Activated CD4-positive, alpha-beta T cell treated with anti-CD3 and anti-CD28 coated beads, Interleukin-2, Interleukin-6, amounts not matched to agents 100 ng/mL and 50 ng/mL, durations not matched to agents 16 hours and 8 hours (primary cell): ENCODE measurements at regions not wholly inside any gene's neighbourhood (a gene's known extent, or its start where the extent isn't known, plus 50 kb on each side); places are given as distances from the start of the nearest gene placed in this dataset.
A peak's percentile ranks its signal among the peaks of the same experiment; 100 is the strongest.

Experiments
- DNase-seq: peaks from one replicate; pipeline ENCODE4 v3.0.0-alpha.2; 2020

- DNase-seq, result no peak
Observed at GRCh38 chr2:136234261-136234660, 116.3 kb upstream of the CXCR4 start.

DNA sequence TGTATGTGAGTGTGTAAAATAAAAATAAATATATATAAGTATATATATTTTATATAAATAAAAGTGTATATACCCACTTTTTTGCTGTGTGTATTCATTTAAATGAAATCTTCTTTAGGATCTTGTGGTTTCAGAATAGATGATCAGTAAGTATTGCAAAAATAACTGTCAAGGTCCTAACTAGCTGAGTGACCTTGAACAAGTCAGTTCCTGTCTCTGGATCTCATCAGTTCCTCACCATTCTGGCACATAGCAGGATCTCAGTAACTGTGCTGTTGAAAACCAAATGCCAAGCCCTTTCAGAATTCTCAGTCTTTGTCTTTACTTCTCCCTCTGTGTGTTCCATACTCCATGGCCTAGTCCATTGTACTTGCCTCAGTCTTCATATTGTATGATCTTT lies 115.3 kb upstream of the CXCR4 start:
- no peak for DNase-seq

DNA sequence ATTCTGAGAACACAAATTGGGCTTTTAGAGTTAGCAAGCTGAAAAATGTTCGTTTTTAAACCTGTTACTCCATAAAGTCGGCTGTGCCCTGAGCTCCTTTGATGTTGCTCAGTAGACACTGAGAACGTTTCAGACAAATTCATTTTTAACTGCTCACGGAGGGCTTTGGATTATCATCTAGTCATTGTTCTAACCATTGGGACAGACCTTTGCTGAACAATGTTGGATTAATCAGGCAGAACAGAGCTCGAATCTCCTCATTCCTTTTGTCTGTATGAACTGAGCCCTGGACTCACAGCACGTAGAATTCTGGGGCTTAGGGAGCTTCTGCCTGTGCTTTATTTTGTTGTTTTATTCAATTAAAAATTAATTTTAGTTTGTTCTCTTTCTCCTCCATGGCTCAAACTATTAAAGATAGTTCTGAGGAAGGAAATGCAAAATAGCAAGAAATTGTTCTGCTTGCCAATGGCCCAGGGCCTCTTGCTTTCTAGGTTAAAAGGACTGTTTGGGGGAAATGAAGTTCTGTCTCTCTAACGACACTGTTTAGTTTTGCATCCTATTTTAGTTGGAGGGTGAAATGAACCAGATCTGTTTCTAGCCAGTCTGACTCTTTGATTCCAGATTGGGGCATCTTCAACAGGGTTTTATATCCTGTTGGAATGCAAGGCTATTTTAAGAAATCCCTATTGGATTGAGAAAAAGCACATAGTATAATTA lies 114.7 kb upstream of the CXCR4 start:
- DNase-seq, result no peak

- DNase-seq, result no peak
Observed at GRCh38 chr2:136230464-136230863, 112.5 kb upstream of the CXCR4 start.

GRCh38 chr2:136226903-136227302 lies 109.0 kb upstream of the CXCR4 start:
- no peak for DNase-seq

GRCh38 chr2:136225950-136226835 lies 108.2 kb upstream of the CXCR4 start:
- no peak for DNase-seq

DNA sequence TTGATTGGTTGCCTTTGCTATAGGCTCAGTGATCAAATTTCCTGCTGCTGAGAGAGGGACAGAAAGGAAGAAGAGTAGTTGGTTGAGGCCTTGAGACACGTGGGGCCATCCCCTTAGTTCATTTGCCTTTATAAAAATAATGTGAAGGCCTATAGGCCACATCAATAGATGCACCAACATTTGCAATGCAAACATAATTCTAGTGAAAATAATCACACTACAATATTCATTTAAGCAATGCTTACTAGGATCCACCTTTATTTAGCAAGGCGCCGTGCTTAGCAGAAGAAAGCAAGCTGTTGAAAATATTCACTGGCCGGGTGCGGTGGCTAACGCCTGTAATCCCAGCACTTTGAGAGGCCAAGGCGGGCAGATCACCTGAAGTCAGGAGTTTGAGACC lies 105.3 kb upstream of the CXCR4 start:
- no peak for DNase-seq

DNA sequence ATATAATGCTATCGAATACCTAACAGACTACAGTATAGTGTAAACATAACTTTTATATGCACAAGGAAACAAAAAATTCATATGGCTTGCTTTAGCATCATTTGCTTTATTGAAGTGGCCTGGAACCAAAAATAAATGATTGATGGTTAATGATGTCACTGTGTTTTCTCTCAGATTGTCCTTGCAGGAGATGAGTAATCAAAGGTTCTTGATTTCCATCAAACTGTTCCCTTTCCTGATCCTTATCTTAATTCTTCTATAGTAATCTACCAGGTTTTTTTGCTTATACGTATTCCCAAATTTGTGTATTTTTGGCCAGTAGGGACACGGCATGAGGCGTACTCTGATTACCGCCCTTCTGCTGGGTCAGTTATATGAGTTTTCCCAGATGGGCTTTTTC lies 104.9 kb upstream of the CXCR4 start:
- DNase-seq, result no peak

DNA sequence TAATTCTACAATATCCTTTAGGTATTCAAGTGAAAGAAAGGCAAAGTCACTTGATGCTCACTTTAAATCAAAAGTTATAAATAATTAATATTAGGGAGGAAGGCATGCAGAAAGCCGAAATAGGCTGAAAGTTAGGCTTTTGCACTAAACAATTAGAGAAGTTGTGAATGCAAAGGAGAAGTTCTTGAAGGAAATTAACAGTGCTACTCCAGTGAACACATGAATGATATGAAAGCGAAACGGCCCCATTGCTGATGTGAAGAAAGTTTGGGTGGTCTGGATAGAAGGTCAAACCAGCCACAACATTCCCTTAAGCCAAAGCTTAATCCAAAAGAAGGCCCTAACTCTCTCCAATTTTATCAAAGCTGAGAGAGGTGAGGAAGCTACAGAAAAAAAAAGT lies 103.1 kb upstream of the CXCR4 start:
- DNase-seq, result no peak

GRCh38 chr2:136219963-136220362 lies 102.0 kb upstream of the CXCR4 start:
- DNase-seq, result no peak

DNA sequence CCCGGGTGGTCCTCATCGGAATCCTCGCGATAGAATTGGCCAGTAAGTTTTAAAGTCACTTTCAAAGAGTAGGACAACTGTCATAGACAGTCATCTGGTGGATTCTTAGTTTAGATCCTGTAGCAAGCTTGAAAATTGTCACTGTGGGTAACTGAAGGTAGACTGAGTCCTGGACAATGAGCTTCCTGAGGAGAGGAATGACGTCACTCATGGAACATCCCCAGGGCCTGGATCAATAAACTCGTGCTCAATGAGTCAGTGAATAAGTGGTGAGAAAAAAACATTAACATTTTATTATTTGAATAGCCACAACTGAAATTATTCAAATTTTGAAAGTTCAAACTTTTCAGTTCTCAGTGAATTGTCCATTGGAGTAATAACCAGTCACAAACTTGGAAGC lies 101.4 kb upstream of the CXCR4 start:
- DNase-seq, result no peak

DNA sequence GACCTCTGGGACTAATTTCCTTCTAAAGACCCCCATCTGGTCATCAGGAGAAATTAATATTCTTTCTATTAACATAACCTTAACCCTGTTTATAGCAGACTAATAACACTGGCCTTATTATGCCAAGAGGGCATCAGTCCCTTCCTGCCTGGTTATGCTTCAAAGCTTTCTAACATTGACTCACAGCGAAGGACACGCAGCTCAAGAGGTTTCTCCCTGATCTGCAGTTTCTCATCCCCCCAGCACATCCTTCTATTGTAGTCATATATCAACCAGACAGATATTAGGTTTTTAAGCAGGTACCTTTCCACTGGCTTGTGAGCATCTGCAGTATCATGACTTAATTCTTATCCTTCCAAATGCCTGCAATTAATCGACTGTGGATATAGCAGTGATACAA lies 100.0 kb upstream of the CXCR4 start:
- DNase-seq, result no peak

DNA sequence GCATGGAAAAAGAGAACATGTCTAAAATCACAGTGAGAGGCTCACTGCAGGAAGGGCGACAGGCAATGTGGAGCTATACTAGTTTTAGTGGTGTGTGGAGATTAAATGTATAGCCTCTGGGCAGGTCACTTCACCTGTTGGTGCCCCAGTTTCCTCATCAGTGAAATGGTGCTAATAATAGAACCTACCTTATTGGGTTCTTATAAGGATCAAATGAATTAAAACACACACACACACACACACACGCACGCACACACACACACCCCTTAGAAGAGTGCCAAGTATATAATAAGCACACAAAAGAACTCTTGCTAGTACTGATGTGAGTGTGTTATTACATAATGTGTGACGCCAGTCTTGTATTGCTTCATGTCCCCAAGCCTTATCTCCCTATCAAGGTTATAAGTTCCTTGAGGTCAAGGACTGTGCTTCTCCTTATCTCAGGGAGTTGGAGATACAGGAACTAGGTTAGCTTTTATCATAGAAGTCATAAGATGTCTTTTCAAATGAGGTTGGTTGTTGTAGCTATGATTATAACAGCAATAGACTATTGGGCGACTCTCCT lies 98.0 kb upstream of the CXCR4 start:
- DNase-seq, result no peak

DNA sequence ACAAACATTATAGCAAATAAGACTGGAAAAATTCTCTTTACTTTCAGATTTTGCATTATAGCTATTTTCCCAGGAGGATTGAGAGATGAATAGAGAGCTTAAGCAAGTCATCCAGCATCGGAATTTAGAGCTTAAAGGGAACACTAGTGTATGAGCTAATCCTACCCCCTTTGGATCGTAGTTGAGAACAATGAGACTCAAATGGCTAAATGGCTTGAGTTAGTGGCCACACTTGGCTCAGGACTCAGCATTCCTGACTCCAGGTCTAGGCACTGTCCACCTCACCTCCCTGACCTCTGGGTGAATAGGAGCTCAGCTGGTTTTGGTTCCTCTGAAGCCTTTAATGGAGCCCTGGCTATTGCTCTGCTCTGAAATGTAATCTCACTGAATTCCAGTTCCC lies 97.5 kb upstream of the CXCR4 start:
- DNase-seq, result no peak

DNA sequence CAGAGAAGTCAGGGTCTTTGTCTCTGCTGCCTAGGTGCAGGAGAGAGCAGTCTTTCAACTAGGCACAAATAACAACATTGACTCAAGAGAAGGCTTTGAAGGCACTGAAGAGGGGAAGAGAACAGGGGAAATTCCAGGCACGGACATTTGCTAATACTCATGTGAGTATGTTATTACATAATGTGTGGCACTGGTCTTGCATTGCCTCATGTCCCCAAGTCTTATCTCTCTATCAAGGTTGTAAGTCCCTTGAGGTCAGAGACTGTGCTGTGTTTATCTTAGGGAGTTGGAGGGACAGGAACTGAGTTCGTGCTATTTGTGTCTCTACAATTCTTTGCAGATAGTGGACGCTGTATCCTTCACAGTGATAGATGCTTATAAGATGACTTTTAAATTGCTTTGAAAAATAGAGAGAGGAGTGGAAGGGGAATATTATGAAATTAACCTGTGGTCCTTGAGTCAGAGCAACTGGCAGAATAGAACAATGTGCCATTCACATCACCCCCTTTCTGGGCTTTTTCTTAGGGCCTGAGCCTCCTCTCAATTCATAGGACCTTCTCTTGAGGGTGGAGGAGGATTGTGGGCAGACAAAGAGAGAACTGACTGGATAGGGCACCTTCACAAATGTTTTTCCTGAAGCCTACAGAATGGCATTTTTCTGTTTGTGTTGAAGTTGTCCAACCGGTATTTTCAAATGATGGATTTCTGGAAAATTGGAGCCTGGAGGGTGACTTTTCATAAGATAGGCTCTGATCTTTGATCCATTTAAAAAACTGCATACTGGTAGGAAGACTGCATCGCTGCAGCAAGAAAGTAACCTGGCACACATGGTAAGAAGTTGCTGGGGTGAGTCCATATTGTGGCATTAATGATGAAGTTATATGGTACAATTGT lies 96.6 kb upstream of the CXCR4 start:
- DNase-seq, result no peak

DNA sequence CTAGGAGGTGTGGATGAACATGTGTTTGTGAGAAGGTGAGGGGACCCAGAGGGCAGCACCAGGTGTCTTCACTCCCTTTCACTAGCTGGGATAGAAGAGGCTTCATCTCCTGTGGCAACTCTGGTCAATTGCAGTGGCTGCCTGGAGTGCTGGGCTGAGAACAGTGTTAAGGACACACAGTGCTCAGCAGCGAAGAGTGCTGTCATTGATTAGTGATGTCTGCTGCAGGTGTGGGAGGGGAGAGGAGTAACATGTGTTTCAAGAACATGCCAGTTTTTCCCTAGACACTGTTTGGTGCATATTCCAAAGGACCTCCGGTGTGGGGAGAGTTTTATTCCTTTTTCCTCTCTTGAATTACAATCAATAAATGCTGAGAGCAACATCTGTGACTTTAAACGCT lies 95.9 kb upstream of the CXCR4 start:
- DNase-seq, result no peak

DNA sequence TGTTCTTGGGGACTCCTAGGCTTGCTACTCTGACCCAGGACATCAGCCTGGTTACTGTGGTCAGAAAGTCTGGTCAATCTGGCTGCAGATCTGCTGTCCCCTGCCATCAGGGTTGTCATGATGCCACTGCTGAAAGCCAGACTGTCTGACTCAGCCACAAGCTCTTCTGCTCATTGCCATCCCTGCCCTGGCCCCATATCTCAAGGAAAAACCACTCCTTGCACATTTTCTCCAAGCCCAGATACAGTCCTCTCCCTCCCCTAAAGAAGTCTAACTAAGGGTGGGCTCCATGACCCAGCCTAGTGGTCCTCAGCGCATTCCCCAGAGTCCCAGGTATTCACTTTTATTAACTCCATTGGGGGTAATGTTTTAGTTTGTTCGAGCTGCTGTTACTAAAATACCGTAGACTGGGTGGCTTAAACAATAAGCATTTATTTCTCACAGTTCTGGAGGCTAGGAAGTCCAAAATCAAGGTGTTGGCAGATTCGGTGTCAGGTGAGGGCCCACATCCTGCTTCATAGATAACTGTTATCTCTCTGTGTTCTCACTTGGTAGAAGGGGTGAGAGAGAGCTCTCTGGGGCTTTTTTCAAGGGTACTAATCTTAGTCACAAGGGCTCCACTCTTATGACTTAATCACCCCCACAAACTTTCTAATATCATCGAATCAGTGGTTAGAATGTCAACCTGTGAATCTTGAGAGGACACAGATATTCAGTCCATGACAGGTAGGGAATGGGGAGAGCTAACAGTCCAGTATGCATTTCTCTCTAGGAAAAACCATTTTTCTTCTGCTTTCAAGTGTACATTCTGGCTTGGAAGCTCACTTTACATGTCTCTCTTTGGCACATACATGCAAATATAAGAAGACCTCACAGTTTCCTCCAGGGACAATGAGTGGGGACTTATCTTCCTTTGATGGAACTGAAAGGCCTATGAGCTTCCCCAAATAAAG lies 94.8 kb upstream of the CXCR4 start:
- peak; percentile 34 for DNase-seq

- no peak for DNase-seq
Observed at GRCh38 chr2:136211701-136212100, 93.8 kb upstream of the CXCR4 start.

DNA sequence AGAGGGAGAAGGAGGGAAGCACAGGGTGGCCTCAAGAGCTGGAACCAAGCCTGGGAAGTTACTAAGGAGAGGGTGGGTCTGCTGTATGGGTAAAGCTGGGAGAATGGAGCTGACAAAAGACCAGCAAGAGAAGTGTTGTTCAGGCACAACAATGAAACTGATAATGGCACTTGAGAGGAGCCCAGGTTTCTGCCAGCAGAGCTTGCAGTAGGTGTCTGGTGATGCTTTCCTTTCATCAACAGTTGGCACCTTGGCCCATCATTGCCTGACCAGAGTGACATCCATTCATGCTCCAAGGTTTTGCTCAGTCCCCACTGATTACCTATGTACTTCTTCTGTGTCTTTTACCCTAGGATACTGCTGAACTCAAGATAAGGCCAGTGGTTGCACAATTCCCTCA lies 92.9 kb upstream of the CXCR4 start:
- DNase-seq, result no peak

DNA sequence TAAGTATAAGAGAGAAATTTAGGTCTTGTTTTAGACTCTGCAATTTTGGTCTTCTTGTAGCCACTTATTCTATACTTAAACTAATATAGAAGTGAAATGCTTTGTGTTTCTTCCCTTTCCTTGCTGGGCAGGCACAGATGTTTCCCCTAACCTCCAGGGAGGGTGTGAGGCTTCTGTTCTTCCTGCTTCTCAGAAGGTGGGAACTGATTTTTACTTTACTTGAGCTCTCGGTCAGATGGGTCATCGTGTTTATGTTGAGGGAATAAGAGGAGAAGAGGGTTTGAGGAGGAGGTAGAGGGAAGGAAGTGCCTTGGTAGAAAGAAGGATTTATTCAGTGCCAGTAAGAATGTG lies 92.5 kb upstream of the CXCR4 start:
- no peak for DNase-seq

- DNase-seq, result no peak
Observed at GRCh38 chr2:136209561-136210454, 91.9 kb upstream of the CXCR4 start.
